HepG2 (cell line): ENCODE measurements at regions not wholly inside any gene's neighbourhood (a gene's known extent, or its start where the extent isn't known, plus 50 kb on each side); places are given as distances from the start of the nearest gene placed in this dataset.

Experiments
- ATAC-seq: fragments of 200-7000 bp; cut with Tn5 transposase; 3 replicates; pipeline ENCODE4 v1.9.1; 2020; ENCODE audit warnings: mild to moderate bottlenecking, moderate library complexity
- BruUV-seq: library from RNA; stranded (reverse); fragments of 400-500 nt; replicated peaks from 2 replicates; lab custom pipeline; 2021; lab: Mats Ljungman, UMichigan
- CTCF ChIA-PET: fragments of 300-600 bp; formaldehyde crosslinking; extraction: SDS; loops from one replicate; lab custom pipeline; 2021; ENCODE audit warnings: low total read pairs, inconsistent platforms, low intra/inter-chr PET ratio; lab: Yijun Ruan, JAX
- POLR2A ChIA-PET: fragments of 350-600 bp; sonication (Branson Sonifier 250); formaldehyde crosslinking; loops from one replicate; lab custom pipeline; 2020; ENCODE audit warnings: antibody characterized with exemption, inconsistent platforms; lab: Yijun Ruan, JAX
- DNase-seq: peaks from one replicate; pipeline ENCODE4 v3.0.0-alpha.2; 2015; ENCODE audit warnings: low spot score
- FAIRE-seq: peaks from 3 replicates; lab custom pipeline; 2011; peaks lifted over from hg19 to GRCh38; lab: Jason Lieb, UNC
- H2AFZ ChIP-seq: one replicate; pipeline ENCODE4 v1.6.1; 2011; ENCODE audit warnings: low read length, inconsistent platforms
- H3K27ac ChIP-seq: fragments of 300-600 bp; 3 replicates; pipeline ENCODE4 v1.8.0; 2011; ENCODE audit warnings: mixed run types, mild to moderate bottlenecking, mixed read lengths, low read length, inconsistent platforms; ENCODE audit not compliant: insufficient read depth; ENCODE audit errors: extremely low read length
- H3K27me3 ChIP-seq, 2 experiments: fragments of 200-600 bp in 1 of 2; 2 replicates in 1 of 2; 3 replicates in 1 of 2; pipeline versions ENCODE4 v1.6.0 to v1.8.0; 2011; ENCODE audit warnings: low read length in 2 of 2, mild to moderate bottlenecking in 2 of 2, moderate library complexity in 2 of 2, inconsistent platforms in 1 of 2; ENCODE audit not compliant: insufficient read depth in 2 of 2, control insufficient read depth in 1 of 2
- H3K36me3 ChIP-seq, 2 experiments: fragments of 200-600 bp in 1 of 2; replicated peaks in 1 of 2; 2 replicates in 1 of 2; 3 replicates in 1 of 2; pipeline versions ENCODE4 v1.5.1 to v1.8.0; 2011; ENCODE audit warnings: low read length in 2 of 2, inconsistent platforms in 1 of 2; ENCODE audit not compliant: insufficient read depth in 2 of 2, control insufficient read depth in 1 of 2
- H3K4me1 ChIP-seq: 2 replicates; pipeline ENCODE4 v1.5.1; 2012; ENCODE audit warnings: low read length, inconsistent platforms; ENCODE audit not compliant: insufficient read depth
- H3K4me2 ChIP-seq: 2 replicates; pipeline ENCODE4 v1.6.0; 2011; ENCODE audit warnings: low read depth, low read length, inconsistent platforms
- H3K4me3 ChIP-seq, 3 experiments: fragments of 200-600 bp in 1 of 3; sonication (generic), shearing (Covaris generic) in 1 of 3; replicated peaks in 1 of 3; 2 replicates each; pipeline ENCODE4 v1.5.1; 2011 to 2016; ENCODE audit warnings: low read length in 3 of 3, inconsistent platforms in 2 of 3, low read depth in 2 of 3, mild to moderate bottlenecking in 2 of 3, control low read depth in 1 of 3, mixed read lengths in 1 of 3; ENCODE audit not compliant: insufficient read depth in 1 of 3
- H3K79me2 ChIP-seq: one replicate; pipeline ENCODE4 v1.6.1; 2011; ENCODE audit warnings: low read length, inconsistent platforms; ENCODE audit not compliant: insufficient read depth
- H3K9ac ChIP-seq: 2 replicates; pipeline ENCODE4 v1.6.0; 2011; ENCODE audit warnings: mild to moderate bottlenecking, low read depth, low read length, inconsistent platforms; ENCODE audit not compliant: insufficient read depth
- H3K9me3 ChIP-seq: 2 replicates; pipeline ENCODE4 v1.5.1; 2012; ENCODE audit warnings: mild to moderate bottlenecking, low read length
- H4K20me1 ChIP-seq: 2 replicates; pipeline ENCODE4 v1.6.0; 2011; ENCODE audit warnings: inconsistent platforms, mild to moderate bottlenecking, low read length, moderate library complexity; ENCODE audit not compliant: insufficient read depth
- HDAC6 ChIP-seq: fragments of 200-600 bp; sonication (generic); IDR thresholded peaks from 2 replicates; pipeline ENCODE4 v1.7.0; 2017; ENCODE audit warnings: mild to moderate bottlenecking, antibody characterized with exemption, low read length, low read depth
- LCORL ChIP-seq, 2 experiments: fragments of 450-650 bp in 1 of 2; sonication (generic) in 1 of 2; formaldehyde crosslinking in 1 of 2; IDR thresholded peaks; 2 replicates each; pipeline versions ENCODE4 v1.5.0 to v1.6.1; 2017 to 2020; ENCODE audit warnings: antibody characterized with exemption in 1 of 2, missing genetic modification reagents in 1 of 2
- NFE2L2 ChIP-seq: fragments of 150-350 bp; IDR thresholded peaks from 2 replicates; pipeline ENCODE4 v1.6.1; 2014; ENCODE audit warnings: low read length
- ZBTB7B ChIP-seq: sonication (generic); formaldehyde crosslinking; IDR thresholded peaks from 2 replicates; pipeline ENCODE4 v1.4.0; 2020; ENCODE audit warnings: missing genetic modification reagents
- ZKSCAN8 ChIP-seq: IDR thresholded peaks from 2 replicates; pipeline ENCODE4 v1.6.1; 2016; ENCODE audit warnings: borderline replicate concordance, missing genetic modification reagents, missing compliant biosample characterization
- ZNF207 ChIP-seq: fragments of 450-650 bp; IDR thresholded peaks from 2 replicates; pipeline ENCODE4 v1.6.1; 2016; ENCODE audit warnings: antibody characterized with exemption, borderline replicate concordance
- ZNF652 ChIP-seq: IDR thresholded peaks from 2 replicates; pipeline ENCODE4 v1.6.1; 2016; ENCODE audit warnings: low read depth, borderline replicate concordance
- WGBS: methylation state at CpG from one replicate; pipeline ENCODE4 v1.1.6; 2017; ENCODE audit warnings: low lambda C conversion rate; 5-methylcytosine and 5-hydroxymethylcytosine counted together
- in situ Hi-C: cut with HindIII; loops from 2 replicates; pipeline ENCODE4 v1.10.0; 2017; ENCODE audit warnings: low pct_unique_long_range_greater_than_20kb; ENCODE audit not compliant: extremely low pct_ligation_motif_present
- intact Hi-C: fragments of 100-400 bp; cut with micrococcal nuclease; formaldehyde crosslinking; loops from one replicate; pipeline ENCODE4 v1.10.0; 2022; ENCODE audit not compliant: unreplicated experiment
- TF ChIP-seq, protein P1 (sequence below): sonication (generic); formaldehyde crosslinking; IDR thresholded peaks from 2 replicates; pipeline ENCODE4 v1.4.0; 2020; ENCODE audit warnings: missing genetic modification reagents

DNA sequence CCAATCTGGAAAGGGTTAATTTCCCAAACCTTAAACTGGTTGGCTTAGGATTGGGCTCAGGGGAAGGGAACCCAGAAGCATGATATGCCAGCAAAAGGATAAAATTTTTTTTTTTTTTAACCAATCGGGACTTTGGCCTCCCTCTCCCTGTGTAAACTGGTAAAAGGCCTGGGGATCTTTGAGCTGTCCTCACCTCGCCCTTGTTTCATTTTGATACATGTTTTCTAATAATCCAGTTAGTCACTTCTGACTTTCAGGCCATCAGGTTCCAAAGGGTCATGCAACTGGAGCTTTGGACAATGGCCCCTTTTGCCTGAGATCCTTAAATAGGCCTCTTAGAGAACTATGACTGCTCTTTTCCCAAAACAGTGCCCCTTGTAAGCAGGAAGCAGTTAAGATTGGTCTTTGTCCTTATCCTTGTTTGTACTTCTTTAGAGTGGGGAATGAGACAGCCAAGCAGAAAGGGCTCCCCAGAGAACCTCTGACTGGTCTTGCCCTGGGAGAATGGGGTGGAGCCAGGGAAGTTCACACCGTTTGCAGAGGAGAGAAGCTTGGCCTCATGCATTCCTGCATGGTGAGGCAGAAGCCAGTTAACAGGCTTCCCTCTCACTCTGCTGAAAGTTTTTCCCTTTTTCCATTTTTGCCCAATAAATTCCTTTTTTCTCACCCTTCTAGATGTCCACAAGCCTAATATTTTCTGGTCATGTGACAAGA, 424.2 kb upstream of the CNTNAP2 start:
- DNase-seq (no peak), ATAC-seq (no peak), FAIRE-seq (no peak)
- Histone ChIP-seq H3K36me3 (no peaks in the 10 kb centered on the region), H4K20me1 (no peaks in the 10 kb centered on the region), H3K4me1 (no peaks in the 10 kb centered on the region), H2AFZ (no peak overlapping the region), H3K9me3 (peaks cover 87% of the 10 kb centered on the region), H3K27me3 (no peaks in the 10 kb centered on the region), H3K4me2 (no peak overlapping the region), H3K27ac (no peak overlapping the region), H3K4me3 (no peak overlapping the region), H3K79me2 (no peaks in the 10 kb centered on the region), H3K9ac (no peak overlapping the region)
- BruUV-seq, result no TSS peak
- CTCF ChIA-PET, result no interaction called here
- 6% methylated on average over 3 of the region's 3 CpGs for WGBS
- POLR2A ChIA-PET, result no interaction called here
- no peak for TF ChIP-seq ZBTB7B
- no peak for TF ChIP-seq ZNF207
- TF ChIP-seq, protein P1, sequence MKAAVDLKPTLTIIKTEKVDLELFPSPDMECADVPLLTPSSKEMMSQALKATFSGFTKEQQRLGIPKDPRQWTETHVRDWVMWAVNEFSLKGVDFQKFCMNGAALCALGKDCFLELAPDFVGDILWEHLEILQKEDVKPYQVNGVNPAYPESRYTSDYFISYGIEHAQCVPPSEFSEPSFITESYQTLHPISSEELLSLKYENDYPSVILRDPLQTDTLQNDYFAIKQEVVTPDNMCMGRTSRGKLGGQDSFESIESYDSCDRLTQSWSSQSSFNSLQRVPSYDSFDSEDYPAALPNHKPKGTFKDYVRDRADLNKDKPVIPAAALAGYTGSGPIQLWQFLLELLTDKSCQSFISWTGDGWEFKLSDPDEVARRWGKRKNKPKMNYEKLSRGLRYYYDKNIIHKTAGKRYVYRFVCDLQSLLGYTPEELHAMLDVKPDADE (CRISPR knock-in tag), result no peak
- TF ChIP-seq NFE2L2, result no peak
- TF ChIP-seq HDAC6, result no peak
- TF ChIP-seq ZKSCAN8, result no peak
- no peak for TF ChIP-seq ZNF652 (CRISPR knock-in tag)
- no peak for TF ChIP-seq LCORL (IDR thresholded peaks at IDR 0.05)
- no peak for TF ChIP-seq LCORL (CRISPR knock-in tag; IDR thresholded peaks at IDR 0.05)
- in situ Hi-C loops, result no loop called here
- intact Hi-C loops, result no loop called here
